HepG2 (cell line): ENCODE measurements at regions not wholly inside any gene's neighbourhood (a gene's known extent, or its start where the extent isn't known, plus 50 kb on each side); places are given as distances from the start of the nearest gene placed in this dataset.

Source experiments
- ATAC-seq: fragments of 200-7000 bp; cut with Tn5 transposase; 3 replicates; pipeline ENCODE4 v1.9.1; 2020; ENCODE audit warnings: mild to moderate bottlenecking, moderate library complexity
- BruUV-seq: library from RNA; stranded (reverse); fragments of 400-500 nt; replicated peaks from 2 replicates; lab custom pipeline; 2021; lab: Mats Ljungman, UMichigan
- CTCF ChIA-PET: fragments of 300-600 bp; formaldehyde crosslinking; extraction: SDS; loops from one replicate; lab custom pipeline; 2021; ENCODE audit warnings: low total read pairs, inconsistent platforms, low intra/inter-chr PET ratio; lab: Yijun Ruan, JAX
- POLR2A ChIA-PET: fragments of 350-600 bp; sonication (Branson Sonifier 250); formaldehyde crosslinking; loops from one replicate; lab custom pipeline; 2020; ENCODE audit warnings: antibody characterized with exemption, inconsistent platforms; lab: Yijun Ruan, JAX
- DNase-seq: peaks from one replicate; pipeline ENCODE4 v3.0.0-alpha.2; 2015; ENCODE audit warnings: low spot score
- FAIRE-seq: peaks from 3 replicates; lab custom pipeline; 2011; peaks lifted over from hg19 to GRCh38; lab: Jason Lieb, UNC
- H2AFZ ChIP-seq: one replicate; pipeline ENCODE4 v1.6.1; 2011; ENCODE audit warnings: low read length, inconsistent platforms
- H3K27ac ChIP-seq: fragments of 300-600 bp; 3 replicates; pipeline ENCODE4 v1.8.0; 2011; ENCODE audit warnings: mixed run types, mild to moderate bottlenecking, mixed read lengths, low read length, inconsistent platforms; ENCODE audit not compliant: insufficient read depth; ENCODE audit errors: extremely low read length
- H3K27me3 ChIP-seq, 2 experiments: fragments of 200-600 bp in 1 of 2; 2 replicates in 1 of 2; 3 replicates in 1 of 2; pipeline versions ENCODE4 v1.6.0 to v1.8.0; 2011; ENCODE audit warnings: low read length in 2 of 2, mild to moderate bottlenecking in 2 of 2, moderate library complexity in 2 of 2, inconsistent platforms in 1 of 2; ENCODE audit not compliant: insufficient read depth in 2 of 2, control insufficient read depth in 1 of 2
- H3K36me3 ChIP-seq, 2 experiments: fragments of 200-600 bp in 1 of 2; replicated peaks in 1 of 2; 2 replicates in 1 of 2; 3 replicates in 1 of 2; pipeline versions ENCODE4 v1.5.1 to v1.8.0; 2011; ENCODE audit warnings: low read length in 2 of 2, inconsistent platforms in 1 of 2; ENCODE audit not compliant: insufficient read depth in 2 of 2, control insufficient read depth in 1 of 2
- H3K4me1 ChIP-seq: 2 replicates; pipeline ENCODE4 v1.5.1; 2012; ENCODE audit warnings: low read length, inconsistent platforms; ENCODE audit not compliant: insufficient read depth
- H3K4me2 ChIP-seq: 2 replicates; pipeline ENCODE4 v1.6.0; 2011; ENCODE audit warnings: low read depth, low read length, inconsistent platforms
- H3K4me3 ChIP-seq, 3 experiments: fragments of 200-600 bp in 1 of 3; sonication (generic), shearing (Covaris generic) in 1 of 3; replicated peaks in 1 of 3; 2 replicates each; pipeline ENCODE4 v1.5.1; 2011 to 2016; ENCODE audit warnings: low read length in 3 of 3, inconsistent platforms in 2 of 3, low read depth in 2 of 3, mild to moderate bottlenecking in 2 of 3, control low read depth in 1 of 3, mixed read lengths in 1 of 3; ENCODE audit not compliant: insufficient read depth in 1 of 3
- H3K79me2 ChIP-seq: one replicate; pipeline ENCODE4 v1.6.1; 2011; ENCODE audit warnings: low read length, inconsistent platforms; ENCODE audit not compliant: insufficient read depth
- H3K9ac ChIP-seq: 2 replicates; pipeline ENCODE4 v1.6.0; 2011; ENCODE audit warnings: mild to moderate bottlenecking, low read depth, low read length, inconsistent platforms; ENCODE audit not compliant: insufficient read depth
- H3K9me3 ChIP-seq: 2 replicates; pipeline ENCODE4 v1.5.1; 2012; ENCODE audit warnings: mild to moderate bottlenecking, low read length
- H4K20me1 ChIP-seq: 2 replicates; pipeline ENCODE4 v1.6.0; 2011; ENCODE audit warnings: inconsistent platforms, mild to moderate bottlenecking, low read length, moderate library complexity; ENCODE audit not compliant: insufficient read depth
- GABPB1 ChIP-seq: IDR thresholded peaks from 2 replicates; pipeline ENCODE4 v1.6.1; 2016; ENCODE audit warnings: mild to moderate bottlenecking, missing genetic modification reagents, moderate library complexity, missing compliant biosample characterization
- GLI4 ChIP-seq: sonication (generic); formaldehyde crosslinking; IDR thresholded peaks from 2 replicates; pipeline ENCODE4 v1.5.1; 2020; ENCODE audit warnings: missing genetic modification reagents, mild to moderate bottlenecking, moderate library complexity, borderline replicate concordance
- JUND ChIP-seq: sonication (generic); formaldehyde crosslinking; IDR thresholded peaks from 2 replicates; pipeline ENCODE4 v1.8.0; 2022; ENCODE audit warnings: mild to moderate bottlenecking, missing genetic modification reagents
- KLF15 ChIP-seq: sonication (generic); formaldehyde crosslinking; IDR thresholded peaks from 2 replicates; pipeline ENCODE4 v1.8.1; 2023; ENCODE audit warnings: borderline replicate concordance, mild to moderate bottlenecking, inconsistent platforms, missing genetic modification reagents, mixed read lengths
- MAFG ChIP-seq: sonication (generic); formaldehyde crosslinking; IDR thresholded peaks from 2 replicates; pipeline ENCODE4 v1.5.1; 2020; ENCODE audit warnings: mild to moderate bottlenecking, missing genetic modification reagents
- NFYC ChIP-seq: IDR thresholded peaks from 2 replicates; pipeline ENCODE4 v1.6.1; 2016; ENCODE audit warnings: missing genetic modification reagents, missing compliant biosample characterization
- PAWR ChIP-seq: sonication (generic); formaldehyde crosslinking; IDR thresholded peaks from 2 replicates; pipeline ENCODE4 v1.4.0; 2020; ENCODE audit warnings: missing genetic modification reagents, mild to moderate bottlenecking, borderline replicate concordance
- RORA ChIP-seq: sonication (generic); formaldehyde crosslinking; IDR thresholded peaks from 2 replicates; pipeline ENCODE4 v1.5.0; 2020; ENCODE audit warnings: mild to moderate bottlenecking, missing genetic modification reagents, moderate library complexity
- SAP130 ChIP-seq: IDR thresholded peaks from 2 replicates; pipeline ENCODE4 v1.6.1; 2016; ENCODE audit warnings: low read depth
- SSRP1 ChIP-seq: IDR thresholded peaks from 2 replicates; pipeline ENCODE4 v1.6.1; 2016; ENCODE audit warnings: control low read depth
- ZNF652 ChIP-seq: IDR thresholded peaks from 2 replicates; pipeline ENCODE4 v1.6.1; 2016; ENCODE audit warnings: low read depth, borderline replicate concordance
- ZNF746 ChIP-seq: sonication (generic); formaldehyde crosslinking; IDR thresholded peaks from 2 replicates; pipeline ENCODE4 v1.8.0; 2022; ENCODE audit warnings: mild to moderate bottlenecking, missing genetic modification reagents
- WGBS: methylation state at CpG from one replicate; pipeline ENCODE4 v1.1.6; 2017; ENCODE audit warnings: low lambda C conversion rate; 5-methylcytosine and 5-hydroxymethylcytosine counted together
- in situ Hi-C: cut with HindIII; loops from 2 replicates; pipeline ENCODE4 v1.10.0; 2017; ENCODE audit warnings: low pct_unique_long_range_greater_than_20kb; ENCODE audit not compliant: extremely low pct_ligation_motif_present
- intact Hi-C: fragments of 100-400 bp; cut with micrococcal nuclease; formaldehyde crosslinking; loops from one replicate; pipeline ENCODE4 v1.10.0; 2022; ENCODE audit not compliant: unreplicated experiment
- TF ChIP-seq, protein P1 (sequence below): sonication (generic); formaldehyde crosslinking; IDR thresholded peaks from 2 replicates; pipeline ENCODE4 v1.8.0; 2022; ENCODE audit warnings: missing genetic modification reagents, low read depth, mild to moderate bottlenecking, borderline replicate concordance
- TF ChIP-seq, protein P2 (sequence below): sonication (generic); formaldehyde crosslinking; IDR thresholded peaks from 2 replicates; pipeline ENCODE4 v1.4.0; 2020; ENCODE audit warnings: missing genetic modification reagents, borderline replicate concordance
- TF ChIP-seq, protein P3 (sequence below): sonication (generic); formaldehyde crosslinking; IDR thresholded peaks from 2 replicates; pipeline ENCODE4 v1.8.1; 2022; ENCODE audit warnings: mild to moderate bottlenecking, missing genetic modification reagents

DNA sequence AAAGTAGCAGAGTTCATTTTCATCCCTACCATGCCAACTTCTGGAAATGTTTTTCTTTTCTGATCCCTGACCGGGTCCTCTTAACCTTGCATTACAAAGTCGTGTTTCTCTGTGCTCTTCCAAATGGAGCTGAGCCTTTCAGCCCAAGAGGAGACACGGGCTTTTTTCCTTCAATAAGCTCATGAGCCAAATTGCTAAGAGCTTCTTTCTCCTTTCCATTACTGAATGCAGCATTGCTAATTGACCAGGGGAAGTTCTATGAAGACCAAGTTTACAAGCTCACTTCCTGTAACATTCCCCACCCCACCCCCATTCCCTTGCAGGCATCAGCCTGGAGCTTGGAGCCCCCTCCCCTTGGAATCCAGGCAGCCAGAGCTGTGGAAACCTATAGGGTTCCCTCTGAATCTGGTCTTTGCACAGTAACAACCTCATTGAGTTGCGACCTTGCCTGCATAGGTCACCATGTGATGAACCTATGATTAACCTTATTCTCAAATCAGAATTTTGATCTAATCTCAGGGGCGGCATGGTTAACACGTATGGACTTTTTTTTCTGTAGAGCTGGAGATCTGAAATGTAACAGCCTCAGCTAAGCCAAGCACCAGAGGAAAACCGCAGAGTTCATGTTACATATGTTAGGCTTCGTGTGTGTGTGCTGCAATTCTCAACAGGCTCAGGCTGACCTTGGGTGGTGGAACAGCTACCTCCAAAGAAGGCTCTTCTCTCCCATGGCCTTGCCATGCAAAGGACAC, 395.7 kb upstream of the ZNF462 start:
- FAIRE-seq, result no peak
- Histone ChIP-seq H3K27me3 (no peaks in the 10 kb centered on the region), H3K79me2 (no peaks in the 10 kb centered on the region), H3K36me3 (no peaks in the 10 kb centered on the region), H2AFZ (no peak overlapping the region), H3K9me3 (peaks cover 24% of the 10 kb centered on the region), H3K4me3 (no peak overlapping the region), H3K4me2 (no peak overlapping the region), H3K27ac (no peak overlapping the region), H3K4me1 (no peaks in the 10 kb centered on the region), H3K9ac (no peak overlapping the region), H4K20me1 (no peaks in the 10 kb centered on the region)
- POLR2A ChIA-PET, result no interaction called here
- CTCF ChIA-PET, result no interaction called here
- TF ChIP-seq MAFG (CRISPR knock-in tag) (no peak), GLI4 (no peak), ZNF652 (CRISPR knock-in tag) (no peak), KLF15 (no peak), SSRP1 (CRISPR knock-in tag) (no peak), ZNF746 (CRISPR knock-in tag) (no peak), GABPB1 (CRISPR knock-in tag) (no peak), RORA (CRISPR knock-in tag) (no peak), PAWR (no peak), JUND (CRISPR knock-in tag) (no peak)
- BruUV-seq, result no TSS peak
- DNase-seq, result no peak
- in situ Hi-C loops, result no loop called here
- intact Hi-C loops, result no loop called here
- ATAC-seq, result no peak
- 14% methylated on average over 6 of the region's 8 CpGs for WGBS

DNA sequence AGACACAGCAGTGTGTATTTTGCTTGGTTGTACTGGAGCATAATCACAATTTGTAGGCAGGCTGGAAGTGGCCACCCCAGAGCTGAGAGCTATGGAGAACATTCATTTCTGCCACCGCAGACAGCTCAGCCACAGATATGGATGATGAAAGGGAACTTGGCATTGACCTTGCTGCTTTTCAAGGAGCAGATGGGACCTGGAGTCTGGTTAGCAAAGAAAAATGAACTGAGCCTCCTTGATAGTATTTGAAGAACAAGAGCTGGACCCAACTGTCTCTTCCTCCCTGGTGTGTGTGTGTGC, 395.2 kb upstream of the ZNF462 start:
- Histone ChIP-seq H4K20me1 (no peaks in the 10 kb centered on the region), H3K27ac (no peak overlapping the region), H3K9me3 (peaks cover 24% of the 10 kb centered on the region), H3K4me2 (no peak overlapping the region), H3K27me3 (no peaks in the 10 kb centered on the region), H3K79me2 (no peaks in the 10 kb centered on the region), H3K36me3 (no peaks in the 10 kb centered on the region), H3K4me3 (no peak overlapping the region), H3K4me1 (no peaks in the 10 kb centered on the region), H2AFZ (no peak overlapping the region), H3K9ac (no peak overlapping the region)
- intact Hi-C loops (no loop called here), in situ Hi-C loops (no loop called here)
- POLR2A ChIA-PET, result no interaction called here
- no TSS peak for BruUV-seq
- CTCF ChIA-PET, result no interaction called here
- no peak for DNase-seq
- WGBS, result 91% methylated on average over 1 of the region's 1 CpG
- ATAC-seq, result no peak
- no peak for FAIRE-seq
- TF ChIP-seq, protein P1, sequence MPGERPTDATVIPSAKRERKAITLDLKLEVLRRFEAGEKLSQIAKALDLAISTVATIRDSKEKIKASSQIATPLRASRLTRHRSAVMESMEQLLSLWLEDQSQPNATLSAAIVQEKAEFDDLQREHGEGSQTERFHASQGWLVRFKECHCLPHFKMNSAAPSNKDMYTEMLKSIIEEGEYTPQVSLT (CRISPR knock-in tag), result no peak
- TF ChIP-seq NFYC (CRISPR knock-in tag) (no peak), SAP130 (CRISPR knock-in tag) (no peak)
- TF ChIP-seq, protein P2, sequence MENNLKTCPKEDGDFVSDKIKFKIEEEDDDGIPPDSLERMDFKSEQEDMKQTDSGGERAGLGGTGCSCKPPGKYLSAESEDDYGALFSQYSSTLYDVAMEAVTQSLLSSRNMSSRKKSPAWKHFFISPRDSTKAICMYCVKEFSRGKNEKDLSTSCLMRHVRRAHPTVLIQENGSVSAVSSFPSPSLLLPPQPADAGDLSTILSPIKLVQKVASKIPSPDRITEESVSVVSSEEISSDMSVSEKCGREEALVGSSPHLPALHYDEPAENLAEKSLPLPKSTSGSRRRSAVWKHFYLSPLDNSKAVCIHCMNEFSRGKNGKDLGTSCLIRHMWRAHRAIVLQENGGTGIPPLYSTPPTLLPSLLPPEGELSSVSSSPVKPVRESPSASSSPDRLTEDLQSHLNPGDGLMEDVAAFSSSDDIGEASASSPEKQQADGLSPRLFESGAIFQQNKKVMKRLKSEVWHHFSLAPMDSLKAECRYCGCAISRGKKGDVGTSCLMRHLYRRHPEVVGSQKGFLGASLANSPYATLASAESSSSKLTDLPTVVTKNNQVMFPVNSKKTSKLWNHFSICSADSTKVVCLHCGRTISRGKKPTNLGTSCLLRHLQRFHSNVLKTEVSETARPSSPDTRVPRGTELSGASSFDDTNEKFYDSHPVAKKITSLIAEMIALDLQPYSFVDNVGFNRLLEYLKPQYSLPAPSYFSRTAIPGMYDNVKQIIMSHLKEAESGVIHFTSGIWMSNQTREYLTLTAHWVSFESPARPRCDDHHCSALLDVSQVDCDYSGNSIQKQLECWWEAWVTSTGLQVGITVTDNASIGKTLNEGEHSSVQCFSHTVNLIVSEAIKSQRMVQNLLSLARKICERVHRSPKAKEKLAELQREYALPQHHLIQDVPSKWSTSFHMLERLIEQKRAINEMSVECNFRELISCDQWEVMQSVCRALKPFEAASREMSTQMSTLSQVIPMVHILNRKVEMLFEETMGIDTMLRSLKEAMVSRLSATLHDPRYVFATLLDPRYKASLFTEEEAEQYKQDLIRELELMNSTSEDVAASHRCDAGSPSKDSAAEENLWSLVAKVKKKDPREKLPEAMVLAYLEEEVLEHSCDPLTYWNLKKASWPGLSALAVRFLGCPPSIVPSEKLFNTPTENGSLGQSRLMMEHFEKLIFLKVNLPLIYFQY (CRISPR knock-in tag), result no peak
- TF ChIP-seq, protein P3, sequence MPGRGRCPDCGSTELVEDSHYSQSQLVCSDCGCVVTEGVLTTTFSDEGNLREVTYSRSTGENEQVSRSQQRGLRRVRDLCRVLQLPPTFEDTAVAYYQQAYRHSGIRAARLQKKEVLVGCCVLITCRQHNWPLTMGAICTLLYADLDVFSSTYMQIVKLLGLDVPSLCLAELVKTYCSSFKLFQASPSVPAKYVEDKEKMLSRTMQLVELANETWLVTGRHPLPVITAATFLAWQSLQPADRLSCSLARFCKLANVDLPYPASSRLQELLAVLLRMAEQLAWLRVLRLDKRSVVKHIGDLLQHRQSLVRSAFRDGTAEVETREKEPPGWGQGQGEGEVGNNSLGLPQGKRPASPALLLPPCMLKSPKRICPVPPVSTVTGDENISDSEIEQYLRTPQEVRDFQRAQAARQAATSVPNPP (CRISPR knock-in tag), result no peak
